ENCODE measurements at regions not wholly inside any gene's neighbourhood (a gene's known extent, or its start where the extent isn't known, plus 50 kb on each side); places are given as distances from the start of the nearest gene placed in this dataset.
"Not testable (repeated sequence)": the region's sequence is repeated elsewhere in the genome, so short reads cannot be mapped to it uniquely, and the experiment has no call there.

GRCh38 chr6:865846-866245 lies 172.9 kb upstream of the EXOC2 start:
- no peak for DNase-seq (ENCODE audit: low read depth, low spot score)

DNA sequence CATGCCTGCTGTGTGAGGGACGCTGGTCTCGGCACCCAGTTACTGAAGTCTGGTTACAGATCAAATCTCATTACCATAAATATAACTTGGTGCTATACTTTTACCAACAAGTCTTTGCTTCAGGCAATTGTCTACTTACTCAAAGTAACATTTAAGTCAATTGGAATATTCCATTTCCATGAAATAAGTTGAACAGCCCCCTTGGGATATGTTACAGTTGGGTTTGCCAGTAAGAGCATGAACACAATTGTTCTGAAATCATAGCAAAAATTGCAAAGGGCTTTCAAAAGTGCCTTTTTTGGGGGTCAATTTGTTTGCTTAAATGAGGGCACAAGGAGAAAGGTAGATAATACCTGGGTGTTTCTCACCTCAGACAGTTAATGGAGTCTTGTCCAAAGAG lies 170.9 kb upstream of the EXOC2 start:
- DNase-seq (ENCODE audit: low read depth, low spot score): no peak

GRCh38 chr6:863127-863526 lies 170.2 kb upstream of the EXOC2 start:
- not testable (repeated sequence) for DNase-seq (ENCODE audit: low read depth, low spot score)

- DNase-seq (ENCODE audit: low read depth, low spot score): no peak
These were observed 167.0 kb upstream of the EXOC2 start for GRCh38 chr6:859936-860335.

DNA sequence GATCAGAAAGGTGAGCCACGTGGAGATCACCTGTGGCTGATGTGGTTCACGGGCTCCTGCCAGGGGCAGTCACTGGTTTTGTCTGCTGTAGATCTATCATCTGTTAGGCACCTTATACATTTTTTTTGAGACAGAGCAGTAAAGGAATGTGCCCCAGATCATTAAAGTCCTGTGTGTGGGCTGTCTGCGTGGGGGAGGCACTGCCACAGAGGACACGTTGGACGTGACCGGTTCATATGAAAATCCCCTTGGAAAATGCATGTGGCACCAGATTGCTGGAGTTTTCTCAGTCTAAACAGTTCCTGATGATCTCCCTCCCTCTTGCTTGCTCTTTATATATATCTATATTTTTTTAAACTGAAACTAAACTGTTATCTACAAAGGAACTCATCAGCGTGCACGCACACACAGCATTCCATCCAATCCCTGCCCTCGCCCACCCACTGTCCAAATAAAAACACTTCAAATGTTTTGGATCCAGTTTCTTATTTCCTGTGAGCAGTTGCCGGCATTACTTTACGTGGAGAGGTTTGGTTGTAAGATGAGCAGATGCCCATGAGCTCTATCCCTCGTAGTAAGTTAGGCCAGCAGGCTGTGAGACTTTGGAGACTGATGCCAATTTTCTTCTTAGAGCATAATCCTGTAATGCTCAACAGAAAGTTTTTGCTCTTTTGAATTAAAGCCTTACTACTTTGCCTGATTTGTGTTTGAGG lies 161.6 kb upstream of the EXOC2 start:
- no peak for DNase-seq (ENCODE audit: low read depth, low spot score)

GRCh38 chr6:852216-852615 lies 159.3 kb upstream of the EXOC2 start:
- DNase-seq (ENCODE audit: low read depth, low spot score): not testable (repeated sequence)

DNA sequence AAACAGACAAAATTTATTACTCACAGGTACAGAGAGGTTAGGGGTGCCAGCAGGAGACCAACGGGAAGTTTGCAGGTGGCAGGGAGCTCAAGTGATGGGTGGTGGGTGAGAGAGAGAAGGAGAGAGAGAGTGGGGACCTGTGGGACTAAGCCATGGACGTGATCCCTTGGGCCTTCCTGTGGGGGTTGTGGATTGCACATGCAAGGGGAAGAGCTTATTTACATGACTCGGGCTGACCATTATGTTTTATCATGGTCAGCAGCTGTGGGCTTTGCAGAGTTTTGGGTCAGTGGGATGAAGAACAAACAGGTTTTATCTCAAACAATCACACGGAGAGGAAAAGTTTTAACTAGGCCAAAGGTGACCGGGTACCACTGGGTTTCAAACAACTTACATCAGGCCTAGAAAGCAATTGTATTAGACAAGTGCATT lies 156.2 kb upstream of the EXOC2 start:
- DNase-seq (ENCODE audit: low read depth, low spot score): no peak

DNA sequence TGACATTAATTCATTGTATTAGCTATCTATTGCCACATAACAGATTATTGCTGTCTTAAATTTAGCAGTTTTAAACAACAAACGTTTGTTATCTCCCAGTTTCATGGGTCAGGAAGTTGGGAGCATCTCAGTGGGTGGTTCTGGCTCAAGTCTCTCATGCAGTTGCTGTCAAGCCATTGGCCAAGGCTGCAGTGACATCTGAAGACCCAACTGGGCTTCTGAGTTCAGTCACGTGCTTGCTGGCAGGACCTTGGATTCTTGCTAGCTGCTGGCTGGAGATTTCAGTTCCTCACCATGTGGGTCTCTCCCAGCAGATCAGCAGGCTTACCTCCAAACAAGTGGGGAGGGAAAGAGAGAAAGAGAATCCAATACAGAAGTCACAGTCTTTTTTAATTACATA lies 152.6 kb upstream of the EXOC2 start:
- DNase-seq (ENCODE audit: low read depth, low spot score): no peak

DNA sequence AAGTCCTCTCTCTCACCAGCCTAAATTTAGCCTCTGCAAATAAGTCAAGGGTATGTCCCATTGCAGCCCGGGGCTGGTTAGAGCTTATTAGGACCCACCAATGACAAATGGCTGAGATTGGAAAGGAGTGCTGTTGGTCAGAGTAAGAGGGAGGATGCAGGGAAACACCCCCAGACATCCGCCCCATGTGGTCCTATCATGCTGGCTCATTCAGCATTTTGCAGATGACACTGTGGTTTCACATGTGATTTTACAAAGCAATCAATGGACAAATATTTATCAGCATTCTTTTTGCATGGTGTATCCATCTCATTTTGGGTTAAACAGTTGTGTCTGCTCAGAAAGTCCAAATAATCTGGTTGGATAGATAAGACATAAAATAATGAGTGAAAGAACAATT lies 152.2 kb upstream of the EXOC2 start:
- DNase-seq (ENCODE audit: low read depth, low spot score): no peak

- no peak for DNase-seq (ENCODE audit: low read depth, low spot score)
These were observed 149.2 kb upstream of the EXOC2 start for GRCh38 chr6:842141-842540.

GRCh38 chr6:841569-841968 lies 148.6 kb upstream of the EXOC2 start:
- no peak for DNase-seq (ENCODE audit: low read depth, low spot score)

- no peak for DNase-seq (ENCODE audit: low read depth, low spot score)
These were observed 146.3 kb upstream of the EXOC2 start for GRCh38 chr6:839201-839600.

DNA sequence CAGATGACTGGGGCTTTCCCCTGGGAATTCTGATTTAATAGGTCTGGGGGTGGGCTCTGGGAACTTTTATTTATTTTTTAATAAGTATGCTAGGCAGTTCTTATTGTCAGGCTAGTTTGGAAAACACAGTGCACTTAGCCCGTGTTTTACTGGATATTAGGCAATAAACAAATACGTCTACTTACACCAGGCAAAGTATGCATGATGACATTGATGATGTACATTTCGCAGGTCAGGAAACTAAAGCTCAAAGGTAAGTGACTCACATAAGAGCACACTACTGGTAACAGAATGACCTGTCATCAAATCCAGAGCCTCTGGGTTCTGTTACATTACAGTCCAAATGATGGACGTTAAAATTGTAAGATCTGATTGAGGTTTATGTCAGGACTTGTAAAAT lies 144.4 kb upstream of the EXOC2 start:
- no peak for DNase-seq (ENCODE audit: low read depth, low spot score)

- DNase-seq (ENCODE audit: low read depth, low spot score): no peak
These were observed 143.4 kb upstream of the EXOC2 start for GRCh38 chr6:836276-836853.

- DNase-seq (ENCODE audit: low read depth, low spot score): no peak
These were observed 142.7 kb upstream of the EXOC2 start for GRCh38 chr6:835476-836160.

- no peak for DNase-seq (ENCODE audit: low read depth, low spot score)
These were observed 141.9 kb upstream of the EXOC2 start for GRCh38 chr6:834866-835265.

GRCh38 chr6:834190-834589 lies 141.3 kb upstream of the EXOC2 start:
- DNase-seq (ENCODE audit: low read depth, low spot score): no peak

- DNase-seq (ENCODE audit: low read depth, low spot score): not testable (repeated sequence)
These were observed 139.9 kb upstream of the EXOC2 start for GRCh38 chr6:832804-833203.

DNA sequence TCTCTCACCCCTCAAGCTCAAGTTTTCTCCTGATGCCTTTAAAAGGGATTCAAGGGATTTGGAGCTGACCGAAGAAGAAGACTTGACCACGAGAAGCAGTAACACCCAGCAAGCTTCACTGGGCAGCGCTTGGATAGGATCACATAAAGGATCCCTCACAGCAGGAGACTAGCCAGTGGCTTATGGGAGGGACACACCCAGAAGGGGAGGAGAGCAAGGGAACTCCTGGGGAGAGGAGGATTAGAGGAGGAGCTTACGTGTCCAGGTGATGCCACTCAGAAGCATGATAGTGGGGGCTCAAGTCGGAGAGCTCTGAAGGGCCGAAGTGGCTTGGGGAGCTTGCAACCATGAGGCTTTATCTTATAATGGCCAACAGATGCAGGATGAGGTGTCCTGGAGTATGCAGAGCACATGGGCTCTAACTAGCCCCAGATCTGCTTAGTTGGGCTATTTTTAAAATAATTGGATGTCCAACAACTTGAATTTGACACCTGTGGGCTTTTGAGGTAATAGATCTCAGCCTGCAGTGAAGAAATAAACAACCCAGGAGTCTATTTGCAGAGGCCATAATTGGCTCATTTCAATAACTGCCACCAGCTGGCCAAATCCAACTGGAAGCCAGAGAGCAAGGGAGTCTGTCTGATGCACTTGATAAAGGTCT lies 137.9 kb upstream of the EXOC2 start:
- no peak for DNase-seq (ENCODE audit: low read depth, low spot score)

- DNase-seq (ENCODE audit: low read depth, low spot score): no peak
These were observed 136.7 kb upstream of the EXOC2 start for GRCh38 chr6:829656-830055.

DNA sequence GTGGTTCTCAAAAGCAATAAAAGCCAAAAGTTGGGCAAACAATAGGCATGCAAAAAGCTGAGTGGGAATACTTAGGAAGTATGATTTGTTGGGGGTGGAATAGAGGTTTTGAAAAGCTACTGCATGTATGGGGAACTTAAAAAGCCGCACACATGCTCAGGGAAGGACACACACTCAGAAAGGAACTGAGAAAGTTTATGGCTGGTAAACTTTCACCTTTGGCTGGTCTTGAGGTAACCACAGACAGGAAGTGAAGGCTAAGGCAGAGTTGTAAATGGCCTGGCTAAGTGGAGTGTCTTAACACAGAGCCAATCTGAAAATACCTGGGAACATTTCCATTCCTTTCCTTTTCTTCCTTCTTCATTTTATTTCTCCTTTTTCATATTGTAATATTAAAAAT lies 134.5 kb upstream of the EXOC2 start:
- DNase-seq (ENCODE audit: low read depth, low spot score): no peak

GRCh38 chr6:819122-819521 lies 126.2 kb upstream of the EXOC2 start:
- DNase-seq (ENCODE audit: low read depth, low spot score): no peak

DNA sequence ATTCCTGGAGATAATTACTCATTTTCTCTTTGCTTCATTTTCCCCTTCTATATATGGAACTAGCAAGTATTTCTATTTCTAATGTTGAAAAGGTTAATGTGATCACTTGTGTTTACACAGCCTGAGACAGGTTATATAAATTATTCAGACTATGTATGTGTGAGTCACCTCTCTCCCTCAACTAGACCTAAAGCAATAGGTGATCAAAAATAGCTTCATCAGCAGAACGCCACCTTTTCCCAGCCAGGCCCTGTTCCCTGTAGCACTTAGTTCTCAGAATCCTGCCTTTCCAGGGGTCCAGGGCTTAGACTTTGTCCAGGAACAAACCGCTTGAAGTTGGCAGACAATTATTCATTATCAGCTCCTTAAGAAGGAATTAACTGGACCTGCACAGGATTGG lies 125.3 kb upstream of the EXOC2 start:
- DNase-seq (ENCODE audit: low read depth, low spot score): no peak
